ENCODE measurements at regions not wholly inside any gene's neighbourhood (a gene's known extent, or its start where the extent isn't known, plus 50 kb on each side); places are given as distances from the start of the nearest gene placed in this dataset.

DNA sequence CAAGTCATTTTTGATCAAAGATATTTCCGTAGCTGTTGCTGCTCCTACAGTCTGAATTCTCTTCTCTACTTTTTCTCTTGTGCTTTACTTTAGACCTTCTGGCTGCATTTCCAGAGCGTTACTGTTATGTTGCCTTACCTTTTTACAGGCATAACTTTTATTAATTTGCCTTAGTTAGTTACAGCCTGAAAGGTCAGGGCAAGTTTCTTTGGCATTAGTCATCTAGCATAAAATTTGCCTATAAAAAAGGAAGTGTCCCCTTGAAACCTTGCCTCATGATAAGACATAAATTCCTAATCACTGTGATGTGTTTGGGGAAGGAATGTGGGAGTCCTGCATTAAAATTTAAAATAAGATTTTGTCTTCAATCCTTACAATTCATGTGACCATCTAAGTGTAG lies 618.5 kb downstream of the NR2F2 start:
- Histone ChIP-seq H4K20me1 (ENCODE audit: insufficient read depth, low read length) (no peaks in the 10 kb centered on the region), H3K36me3 (replicated peaks in 1 of 2; ENCODE audit: control insufficient read depth in 1 of 2, insufficient read depth in 2 of 2, low read length in 2 of 2) (no peaks in the 10 kb centered on the region), H3K4me1 (ENCODE audit: insufficient read depth, low read length) (no peaks in the 10 kb centered on the region), H2AFZ (ENCODE audit: low read length) (no peak overlapping the region), H3K4me2 (ENCODE audit: low read depth, low read length) (no peak overlapping the region), H3K4me3 (replicated peaks in 1 of 3; ENCODE audit: insufficient read depth in 1 of 3, low read depth in 2 of 3, low read length in 3 of 3) (no peak overlapping the region), H3K9ac (ENCODE audit: insufficient read depth, low read depth, low read length) (no peak overlapping the region), H3K9me3 (ENCODE audit: low read length) (peaks cover 9% of the 10 kb centered on the region), H3K27me3 (ENCODE audit: control insufficient read depth in 1 of 2, insufficient read depth in 2 of 2, low read length in 2 of 2) (no peaks in the 10 kb centered on the region), H3K27ac (ENCODE audit: extremely low read length, insufficient read depth, low read length) (no peak overlapping the region), H3K79me2 (ENCODE audit: insufficient read depth, low read length) (no peaks in the 10 kb centered on the region)
- WGBS (ENCODE audit: low lambda C conversion rate): 5% methylated on average over 2 of the region's 2 CpGs
- ChIA-PET POLR2A (no interaction called here), CTCF (ENCODE audit: low intra/inter-chr PET ratio, low total read pairs) (no interaction called here)
- FAIRE-seq (no peak), DNase-seq (ENCODE audit: low spot score) (no peak), ATAC-seq (no peak)
- BruUV-seq (replicated peaks): no TSS peak
- TF ChIP-seq, protein P1, sequence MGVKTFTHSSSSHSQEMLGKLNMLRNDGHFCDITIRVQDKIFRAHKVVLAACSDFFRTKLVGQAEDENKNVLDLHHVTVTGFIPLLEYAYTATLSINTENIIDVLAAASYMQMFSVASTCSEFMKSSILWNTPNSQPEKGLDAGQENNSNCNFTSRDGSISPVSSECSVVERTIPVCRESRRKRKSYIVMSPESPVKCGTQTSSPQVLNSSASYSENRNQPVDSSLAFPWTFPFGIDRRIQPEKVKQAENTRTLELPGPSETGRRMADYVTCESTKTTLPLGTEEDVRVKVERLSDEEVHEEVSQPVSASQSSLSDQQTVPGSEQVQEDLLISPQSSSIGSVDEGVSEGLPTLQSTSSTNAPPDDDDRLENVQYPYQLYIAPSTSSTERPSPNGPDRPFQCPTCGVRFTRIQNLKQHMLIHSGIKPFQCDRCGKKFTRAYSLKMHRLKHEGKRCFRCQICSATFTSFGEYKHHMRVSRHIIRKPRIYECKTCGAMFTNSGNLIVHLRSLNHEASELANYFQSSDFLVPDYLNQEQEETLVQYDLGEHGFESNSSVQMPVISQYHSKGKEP (CRISPR knock-in tag; IDR thresholded peaks at IDR 0.05): no peak
- TF ChIP-seq ZNF850 (CRISPR knock-in tag; conservative IDR thresholded peaks at IDR 0.05) (no peak), ZNF83 (CRISPR knock-in tag; IDR thresholded peaks at IDR 0.05; ENCODE audit: borderline replicate concordance) (no peak)
- in situ Hi-C loops (cut with HindIII; ENCODE audit: extremely low pct_ligation_motif_present, low pct_unique_long_range_greater_than_20kb): no loop called here
- intact Hi-C loops (cut with micrococcal nuclease; ENCODE audit: unreplicated experiment): no loop called here

- Histone ChIP-seq H3K27ac (ENCODE audit: extremely low read length, insufficient read depth, low read length) (no peak overlapping the region), H3K36me3 (replicated peaks in 1 of 2; ENCODE audit: control insufficient read depth in 1 of 2, insufficient read depth in 2 of 2, low read length in 2 of 2) (no peaks in the 10 kb centered on the region), H3K9ac (ENCODE audit: insufficient read depth, low read depth, low read length) (no peak overlapping the region), H4K20me1 (ENCODE audit: insufficient read depth, low read length) (no peaks in the 10 kb centered on the region), H3K9me3 (ENCODE audit: low read length) (peaks cover 81% of the 10 kb centered on the region), H2AFZ (ENCODE audit: low read length) (no peak overlapping the region), H3K4me3 (replicated peaks in 1 of 3; ENCODE audit: insufficient read depth in 1 of 3, low read depth in 2 of 3, low read length in 3 of 3) (no peak overlapping the region), H3K4me1 (ENCODE audit: insufficient read depth, low read length) (no peaks in the 10 kb centered on the region), H3K79me2 (ENCODE audit: insufficient read depth, low read length) (no peaks in the 10 kb centered on the region), H3K27me3 (ENCODE audit: control insufficient read depth in 1 of 2, insufficient read depth in 2 of 2, low read length in 2 of 2) (no peaks in the 10 kb centered on the region), H3K4me2 (ENCODE audit: low read depth, low read length) (no peak overlapping the region)
- ChIA-PET POLR2A (no interaction called here), CTCF (ENCODE audit: low intra/inter-chr PET ratio, low total read pairs) (no interaction called here)
- ATAC-seq (no peak), FAIRE-seq (no peak), DNase-seq (ENCODE audit: low spot score) (no peak)
- in situ Hi-C loops (cut with HindIII; ENCODE audit: extremely low pct_ligation_motif_present, low pct_unique_long_range_greater_than_20kb) (no loop called here), intact Hi-C loops (cut with micrococcal nuclease; ENCODE audit: unreplicated experiment) (no loop called here)
- WGBS (ENCODE audit: low lambda C conversion rate): 0% methylated on average over 2 of the region's 2 CpGs
- no TSS peak for BruUV-seq (replicated peaks)
- no peak for TF ChIP-seq ZSCAN9 (CRISPR knock-in tag; IDR thresholded peaks at IDR 0.05; ENCODE audit: borderline replicate concordance)
- no peak for TF ChIP-seq ZNF264 (CRISPR knock-in tag; IDR thresholded peaks at IDR 0.05)
- TF ChIP-seq ZNF383 (CRISPR knock-in tag; IDR thresholded peaks at IDR 0.05; ENCODE audit: borderline replicate concordance): no peak
- no peak for TF ChIP-seq KDM2A (CRISPR knock-in tag; IDR thresholded peaks at IDR 0.05; ENCODE audit: borderline replicate concordance, low read depth)
- TF ChIP-seq, protein P2, sequence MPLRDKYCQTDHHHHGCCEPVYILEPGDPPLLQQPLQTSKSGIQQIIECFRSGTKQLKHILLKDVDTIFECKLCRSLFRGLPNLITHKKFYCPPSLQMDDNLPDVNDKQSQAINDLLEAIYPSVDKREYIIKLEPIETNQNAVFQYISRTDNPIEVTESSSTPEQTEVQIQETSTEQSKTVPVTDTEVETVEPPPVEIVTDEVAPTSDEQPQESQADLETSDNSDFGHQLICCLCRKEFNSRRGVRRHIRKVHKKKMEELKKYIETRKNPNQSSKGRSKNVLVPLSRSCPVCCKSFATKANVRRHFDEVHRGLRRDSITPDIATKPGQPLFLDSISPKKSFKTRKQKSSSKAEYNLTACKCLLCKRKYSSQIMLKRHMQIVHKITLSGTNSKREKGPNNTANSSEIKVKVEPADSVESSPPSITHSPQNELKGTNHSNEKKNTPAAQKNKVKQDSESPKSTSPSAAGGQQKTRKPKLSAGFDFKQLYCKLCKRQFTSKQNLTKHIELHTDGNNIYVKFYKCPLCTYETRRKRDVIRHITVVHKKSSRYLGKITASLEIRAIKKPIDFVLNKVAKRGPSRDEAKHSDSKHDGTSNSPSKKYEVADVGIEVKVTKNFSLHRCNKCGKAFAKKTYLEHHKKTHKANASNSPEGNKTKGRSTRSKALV (CRISPR knock-in tag; IDR thresholded peaks at IDR 0.05): no peak
- TF ChIP-seq ZNF496 (CRISPR knock-in tag; IDR thresholded peaks at IDR 0.05; ENCODE audit: insufficient replicate concordance): no peak
- TF ChIP-seq SNAPC5 (CRISPR knock-in tag; IDR thresholded peaks at IDR 0.05; ENCODE audit: borderline replicate concordance): no peak
- TF ChIP-seq PRDM10 (CRISPR knock-in tag; IDR thresholded peaks at IDR 0.05; ENCODE audit: low read depth): no peak
- TF ChIP-seq MTF2 (CRISPR knock-in tag; IDR thresholded peaks at IDR 0.05; ENCODE audit: borderline replicate concordance): no peak
These were observed 628.2 kb downstream of the NR2F2 start for GRCh38 chr15:96958721-96959120.

All from HepG2 (cell line).